ENCODE measurements at regions not wholly inside any gene's neighbourhood (a gene's known extent, or its start where the extent isn't known, plus 50 kb on each side); places are given as distances from the start of the nearest gene placed in this dataset.

GRCh38 chr2:239804161-239805042 is 220.7 kb downstream of the NDUFA10 start:
- TF ChIP-seq POLR2A (IDR thresholded peaks at IDR 0.05): no peak
- TF ChIP-seq CTCF (IDR thresholded peaks at IDR 0.05): no peak
